Breast epithelium (tissue), 4 donors: ENCODE measurements at regions not wholly inside any gene's neighbourhood (a gene's known extent, or its start where the extent isn't known, plus 50 kb on each side); places are given as distances from the start of the nearest gene placed in this dataset.

Experiments used
- DNase-seq, 2 donors: peaks; one replicate each; pipeline ENCODE4 v3.0.0-alpha.2; 2019; ENCODE audit warnings: low spot score in 2 of 2
- H3K27ac ChIP-seq, 2 donors: fragments of 200-600 bp; sonication (generic) in 1 of 2; one replicate each; pipeline ENCODE4 v1.5.1; 2016 to 2019; ENCODE audit warnings: mild to moderate bottlenecking in 1 of 2
- H3K27me3 ChIP-seq, 2 donors: fragments of 200-600 bp; sonication (generic) in 1 of 2; one replicate each; pipeline versions ENCODE4 v1.5.1 to v1.6.0; 2017 to 2019; ENCODE audit warnings: control low read depth in 1 of 2, mild to moderate bottlenecking in 1 of 2
- H3K36me3 ChIP-seq: fragments of 200-600 bp; one replicate; pipeline ENCODE4 v1.5.1; 2019
- H3K4me1 ChIP-seq, 2 donors: fragments of 200-600 bp; sonication (generic); one replicate each; pipeline ENCODE4 v1.5.1; 2016 to 2019; ENCODE audit warnings: control low read depth in 1 of 2
- H3K4me3 ChIP-seq, 3 donors: fragments of 200-600 bp; sonication (generic); 1 replicate in 2 of 3; 2 replicates in 1 of 3; pipeline ENCODE4 v1.5.1; 2016 to 2019; ENCODE audit warnings: mild to moderate bottlenecking in 3 of 3, moderate library complexity in 2 of 3
- H3K9me3 ChIP-seq, 2 donors: fragments of 200-600 bp; sonication (generic) in 1 of 2; one replicate each; pipeline ENCODE4 v1.5.1; 2016 to 2019; ENCODE audit warnings: control low read depth in 1 of 2
- POLR2A ChIP-seq: fragments of 450-650 bp; IDR thresholded peaks from one replicate; pipeline ENCODE4 v1.6.1; 2016; ENCODE audit warnings: antibody characterized with exemption, mild to moderate bottlenecking, moderate library complexity
- POLR2AphosphoS5 ChIP-seq, 3 donors: sonication (generic); formaldehyde crosslinking; IDR thresholded peaks; one replicate each; pipeline ENCODE4 v1.6.1; 2017; ENCODE audit warnings: antibody characterized with exemption in 3 of 3
- intact Hi-C: fragments of 100-400 bp; cut with DNase I; formaldehyde crosslinking; loops from one replicate; pipeline ENCODE4 v1.15.1; 2023; ENCODE audit warnings: low total_unique reads
- TF ChIP-seq, protein P1 (sequence below), 3 donors: fragments of 450-650 bp; IDR thresholded peaks; one replicate each; pipeline ENCODE4 v1.5.1; 2016 to 2017; ENCODE audit warnings: antibody characterized with exemption in 3 of 3, mild to moderate bottlenecking in 3 of 3, moderate library complexity in 3 of 3

- intact Hi-C loops = no loop called here
- TF ChIP-seq POLR2AphosphoS5 (IDR thresholded peaks at IDR 0.05) = no peak
These were observed 217.9 kb downstream of the RFC3 start for GRCh38 chr13:34035676-34036325.

DNA sequence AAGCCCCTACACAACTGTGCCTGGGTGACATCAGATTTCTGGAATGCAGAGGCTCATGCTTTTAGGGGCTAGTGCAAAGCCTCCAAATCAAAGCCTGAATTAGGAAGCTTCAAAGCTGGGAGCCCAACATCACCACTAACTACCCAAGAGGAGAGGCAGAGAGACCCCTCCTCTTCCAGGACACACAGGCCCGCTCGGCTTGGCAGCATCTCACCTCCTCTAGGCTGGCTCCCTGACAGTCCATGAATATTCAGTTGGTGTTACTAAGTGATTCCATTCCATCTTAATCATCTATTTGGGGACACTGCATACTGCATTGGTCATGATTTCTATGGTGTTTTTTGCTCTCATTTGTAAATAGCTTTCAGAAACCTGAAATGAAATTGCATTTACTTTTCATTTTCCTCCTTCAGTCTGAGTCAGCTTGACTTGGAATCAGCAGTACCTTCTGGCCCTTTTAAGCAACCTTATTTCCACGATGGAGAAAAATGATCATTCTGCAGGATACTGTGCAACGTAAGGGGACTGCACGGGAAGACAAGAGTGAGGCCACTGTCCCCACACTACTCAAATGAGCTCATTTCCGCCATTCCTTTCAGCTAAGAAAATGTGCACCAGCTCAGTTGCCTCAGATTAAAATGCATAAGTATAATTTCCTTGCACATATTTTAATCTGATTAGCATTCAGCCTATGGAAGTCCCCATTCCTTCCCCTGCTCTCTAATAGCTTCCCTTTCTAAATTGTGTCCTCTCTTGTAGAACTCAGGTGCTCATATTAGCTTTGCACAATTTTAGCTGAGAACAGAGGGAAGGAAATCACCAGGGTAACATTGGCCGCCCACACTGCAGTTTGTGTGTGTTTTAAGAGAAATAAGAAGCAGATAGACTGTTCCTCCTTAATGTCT is 219.9 kb downstream of the RFC3 start:
- Histone ChIP-seq H3K9me3 (peaks cover 0 to 7% of the 10 kb centered on the region in 2 donors), H3K27ac (no peak overlapping the region), H3K4me1 (no peaks in the 10 kb centered on the region), H3K4me3 (no peak overlapping the region), H3K36me3 (no peaks in the 10 kb centered on the region), H3K27me3 (no peaks in the 10 kb centered on the region)
- no peak for DNase-seq
- intact Hi-C loops = no loop called here
- TF ChIP-seq POLR2AphosphoS5 (IDR thresholded peaks at IDR 0.05) (no peak), POLR2A (no peak)
- TF ChIP-seq, protein P1, sequence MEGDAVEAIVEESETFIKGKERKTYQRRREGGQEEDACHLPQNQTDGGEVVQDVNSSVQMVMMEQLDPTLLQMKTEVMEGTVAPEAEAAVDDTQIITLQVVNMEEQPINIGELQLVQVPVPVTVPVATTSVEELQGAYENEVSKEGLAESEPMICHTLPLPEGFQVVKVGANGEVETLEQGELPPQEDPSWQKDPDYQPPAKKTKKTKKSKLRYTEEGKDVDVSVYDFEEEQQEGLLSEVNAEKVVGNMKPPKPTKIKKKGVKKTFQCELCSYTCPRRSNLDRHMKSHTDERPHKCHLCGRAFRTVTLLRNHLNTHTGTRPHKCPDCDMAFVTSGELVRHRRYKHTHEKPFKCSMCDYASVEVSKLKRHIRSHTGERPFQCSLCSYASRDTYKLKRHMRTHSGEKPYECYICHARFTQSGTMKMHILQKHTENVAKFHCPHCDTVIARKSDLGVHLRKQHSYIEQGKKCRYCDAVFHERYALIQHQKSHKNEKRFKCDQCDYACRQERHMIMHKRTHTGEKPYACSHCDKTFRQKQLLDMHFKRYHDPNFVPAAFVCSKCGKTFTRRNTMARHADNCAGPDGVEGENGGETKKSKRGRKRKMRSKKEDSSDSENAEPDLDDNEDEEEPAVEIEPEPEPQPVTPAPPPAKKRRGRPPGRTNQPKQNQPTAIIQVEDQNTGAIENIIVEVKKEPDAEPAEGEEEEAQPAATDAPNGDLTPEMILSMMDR (IDR thresholded peaks at IDR 0.05) = no peak

More at GRCh38 chr13:34035676-34036325, 217.9 kb downstream of the RFC3 start:
- H3K4me3 ChIP-seq = no peak overlapping the region
- no peaks in the 10 kb centered on the region for H3K27me3 ChIP-seq
- no peak for DNase-seq
- H3K9me3 ChIP-seq = peaks cover 0 to 7% of the 10 kb centered on the region in 2 donors
- no peak overlapping the region for H3K27ac ChIP-seq
- no peaks in the 10 kb centered on the region for H3K4me1 ChIP-seq
- H3K36me3 ChIP-seq = no peaks in the 10 kb centered on the region

DNA sequence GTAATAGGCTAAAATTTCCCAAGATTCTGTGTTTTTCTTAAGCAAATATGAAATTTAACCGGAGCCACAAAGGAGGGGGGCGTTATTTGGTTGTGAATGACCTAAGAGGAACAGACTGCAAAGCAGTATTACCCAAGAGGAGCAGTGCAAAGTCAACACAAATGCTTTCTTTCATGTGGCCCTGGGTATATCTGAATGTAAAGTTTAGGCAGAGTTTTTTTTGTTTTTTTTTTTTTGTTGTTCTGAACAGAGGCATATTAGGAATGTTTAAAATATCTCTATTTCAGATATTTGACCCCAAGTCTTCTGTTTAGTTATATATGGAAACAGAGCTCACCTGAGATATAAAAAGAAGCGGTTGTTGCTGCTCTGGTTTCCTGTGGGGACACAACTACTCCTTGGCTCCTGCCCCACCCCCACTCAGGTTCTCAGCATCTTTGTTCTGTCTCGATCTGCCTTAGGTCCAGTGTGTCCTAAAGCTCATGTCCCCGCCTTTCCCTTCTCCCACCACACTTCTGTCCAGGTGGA is 220.7 kb downstream of the RFC3 start:
- no peak overlapping the region for H3K4me3 ChIP-seq
- TF ChIP-seq, protein P1 (IDR thresholded peaks at IDR 0.05) = no peak
- TF ChIP-seq POLR2AphosphoS5 (IDR thresholded peaks at IDR 0.05) (no peak), POLR2A (no peak)
- peaks cover 0 to 7% of the 10 kb centered on the region in 2 donors for H3K9me3 ChIP-seq
- no peak for DNase-seq
- no peaks in the 10 kb centered on the region for H3K36me3 ChIP-seq
- no peak overlapping the region for H3K27ac ChIP-seq
- H3K4me1 ChIP-seq = no peaks in the 10 kb centered on the region
- intact Hi-C loops = no loop called here
- H3K27me3 ChIP-seq = no peaks in the 10 kb centered on the region

- intact Hi-C loops = no loop called here
- no peak for TF ChIP-seq POLR2AphosphoS5 (IDR thresholded peaks at IDR 0.05)
- TF ChIP-seq, protein P1 (IDR thresholded peaks at IDR 0.05) = no peak
- no peak for TF ChIP-seq POLR2A
- H3K4me1 ChIP-seq = no peaks in the 10 kb centered on the region
- H3K27ac ChIP-seq = no peak overlapping the region
- DNase-seq = no peak
- H3K4me3 ChIP-seq = no peak overlapping the region
- H3K9me3 ChIP-seq = peaks cover 0 to 6% of the 10 kb centered on the region in 2 donors
- no peaks in the 10 kb centered on the region for H3K27me3 ChIP-seq
- no peaks in the 10 kb centered on the region for H3K36me3 ChIP-seq
These were observed 221.7 kb downstream of the RFC3 start for GRCh38 chr13:34039678-34040077.

- Histone ChIP-seq H3K9me3 (no peaks in the 10 kb centered on the region), H3K27me3 (no peaks in the 10 kb centered on the region)
- intact Hi-C loops = no loop called here
These were observed 222.9 kb downstream of the RFC3 start for GRCh38 chr13:34040863-34041262.

More at GRCh38 chr13:34040863-34041262, 222.9 kb downstream of the RFC3 start:
- Histone ChIP-seq H3K36me3 (no peaks in the 10 kb centered on the region), H3K4me3 (no peak overlapping the region), H3K4me1 (no peaks in the 10 kb centered on the region), H3K27ac (no peak overlapping the region)
- DNase-seq = no peak
- TF ChIP-seq, protein P1 (IDR thresholded peaks at IDR 0.05) = no peak
- no peak for TF ChIP-seq POLR2A
- TF ChIP-seq POLR2AphosphoS5 (IDR thresholded peaks at IDR 0.05) = no peak
